Esophagus (tissue), 2 donors: ENCODE measurements at regions not wholly inside any gene's neighbourhood (a gene's known extent, or its start where the extent isn't known, plus 50 kb on each side); places are given as distances from the start of the nearest gene placed in this dataset.

Experiments
- H3K27ac ChIP-seq, 2 donors: one replicate each; pipeline ENCODE4 v1.5.1; 2013; ENCODE audit warnings: low read depth in 2 of 2, mild to moderate bottlenecking in 2 of 2, inconsistent platforms in 1 of 2, low read length in 1 of 2, moderate library complexity in 1 of 2
- H3K27me3 ChIP-seq, 2 donors: one replicate each; pipeline ENCODE4 v1.6.1; 2013; ENCODE audit warnings: low read length in 2 of 2, control low read depth in 1 of 2, mild to moderate bottlenecking in 1 of 2; ENCODE audit not compliant: insufficient read depth in 2 of 2, control insufficient read depth in 1 of 2
- H3K36me3 ChIP-seq, 2 donors: one replicate each; pipeline ENCODE4 v1.6.1; 2013; ENCODE audit warnings: low read length in 1 of 2; ENCODE audit not compliant: control insufficient read depth in 2 of 2, insufficient read depth in 2 of 2
- H3K4me1 ChIP-seq, 2 donors: one replicate each; pipeline ENCODE4 v1.6.1; 2013; ENCODE audit warnings: low read length in 1 of 2; ENCODE audit not compliant: control insufficient read depth in 2 of 2, insufficient read depth in 2 of 2
- H3K4me3 ChIP-seq, 2 donors: one replicate each; pipeline ENCODE4 v1.5.1; 2013; ENCODE audit warnings: low read length in 2 of 2, mild to moderate bottlenecking in 2 of 2, low read depth in 1 of 2, moderate library complexity in 1 of 2
- H3K9me3 ChIP-seq, 2 donors: one replicate each; pipeline ENCODE4 v1.6.1; 2013; ENCODE audit warnings: mild to moderate bottlenecking in 2 of 2, low read depth in 1 of 2, low read length in 1 of 2, moderate library complexity in 1 of 2; ENCODE audit not compliant: control insufficient read depth in 2 of 2, insufficient read depth in 1 of 2
- WGBS, 2 donors: extraction: QIAGEN DNeasy Blood & Tissue Kit; methylation state at CpG; one replicate each; pipeline ENCODE4 v1.1.7; 2013; 5-methylcytosine and 5-hydroxymethylcytosine counted together
- donor health status: healthy with polysubstance abuse.
- donor health status: Bipolar disorder and iron deficiency.

GRCh38 chr5:86979811-86980411 is 287.8 kb upstream of the RASA1 start:
- Histone ChIP-seq H3K27me3 (no peaks in the 10 kb centered on the region), H3K4me3 (no peak overlapping the region), H3K27ac (no peak overlapping the region), H3K9me3 (no peaks in the 10 kb centered on the region), H3K4me1 (no peaks in the 10 kb centered on the region), H3K36me3 (no peaks in the 10 kb centered on the region)
- 67 to 71% methylated on average over 8 of the region's 8 CpGs for WGBS, 2 donors

GRCh38 chr5:86981898-86982297 is 285.8 kb upstream of the RASA1 start:
- H3K9me3 ChIP-seq, result no peaks in the 10 kb centered on the region
- no peaks in the 10 kb centered on the region for H3K4me1 ChIP-seq
- no peak overlapping the region for H3K4me3 ChIP-seq
- no peak overlapping the region for H3K27ac ChIP-seq
- H3K36me3 ChIP-seq, result no peaks in the 10 kb centered on the region
- no peaks in the 10 kb centered on the region for H3K27me3 ChIP-seq

GRCh38 chr5:86983208-86983607 is 284.5 kb upstream of the RASA1 start:
- Histone ChIP-seq H3K9me3 (no peaks in the 10 kb centered on the region), H3K4me3 (no peak overlapping the region), H3K36me3 (no peaks in the 10 kb centered on the region), H3K4me1 (no peaks in the 10 kb centered on the region), H3K27ac (no peak overlapping the region), H3K27me3 (no peaks in the 10 kb centered on the region)
- WGBS, 2 donors, result 74 to 78% methylated on average over 1 of the region's 1 CpG

- H3K9me3 ChIP-seq, result no peaks in the 10 kb centered on the region
- no peak overlapping the region for H3K4me3 ChIP-seq
- no peaks in the 10 kb centered on the region for H3K36me3 ChIP-seq
- H3K27ac ChIP-seq, result no peak overlapping the region
- H3K4me1 ChIP-seq, result no peaks in the 10 kb centered on the region
- no peaks in the 10 kb centered on the region for H3K27me3 ChIP-seq
- 87 to 91% methylated on average over 3 of the region's 3 CpGs for WGBS, 2 donors
These were observed 280.8 kb upstream of the RASA1 start for GRCh38 chr5:86986837-86987236.

- Histone ChIP-seq H3K27me3 (peaks cover 0 to 2% of the 10 kb centered on the region in 2 donors), H3K4me3 (no peak overlapping the region), H3K9me3 (peaks cover 2 to 3% of the 10 kb centered on the region in 2 donors), H3K27ac (no peak overlapping the region), H3K36me3 (no peaks in the 10 kb centered on the region), H3K4me1 (no peaks in the 10 kb centered on the region)
- WGBS, 2 donors, result 32 to 41% methylated on average over 1 of the region's 1 CpG
These were observed 270.2 kb upstream of the RASA1 start for GRCh38 chr5:86997516-86997915.

- Histone ChIP-seq H3K27me3 (peaks cover 0 to 2% of the 10 kb centered on the region in 2 donors), H3K9me3 (peaks cover 2 to 3% of the 10 kb centered on the region in 2 donors), H3K36me3 (no peaks in the 10 kb centered on the region), H3K27ac (no peak overlapping the region), H3K4me1 (no peaks in the 10 kb centered on the region), H3K4me3 (no peak overlapping the region)
- 88 to 92% methylated on average over 5 of the region's 5 CpGs for WGBS, 2 donors
These were observed 267.7 kb upstream of the RASA1 start for GRCh38 chr5:86999951-87000350.

GRCh38 chr5:87002485-87002884 is 265.2 kb upstream of the RASA1 start:
- WGBS, 2 donors, result 64 to 66% methylated on average over 3 of the region's 3 CpGs

GRCh38 chr5:87004101-87004500 is 263.6 kb upstream of the RASA1 start:
- Histone ChIP-seq H3K36me3 (no peaks in the 10 kb centered on the region), H3K4me3 (no peak overlapping the region), H3K27me3 (peaks cover 0 to 2% of the 10 kb centered on the region in 2 donors), H3K27ac (no peak overlapping the region), H3K4me1 (no peaks in the 10 kb centered on the region), H3K9me3 (peaks cover 0 to 2% of the 10 kb centered on the region in 2 donors)
- WGBS, 2 donors, result 85 to 89% methylated on average over 3 of the region's 3 CpGs

More at GRCh38 chr5:87002485-87002884, 265.2 kb upstream of the RASA1 start:
- no peak overlapping the region for H3K4me3 ChIP-seq
- H3K27me3 ChIP-seq, result peaks cover 0 to 2% of the 10 kb centered on the region in 2 donors
- H3K36me3 ChIP-seq, result no peaks in the 10 kb centered on the region
- no peaks in the 10 kb centered on the region for H3K4me1 ChIP-seq
- peaks cover 1 to 2% of the 10 kb centered on the region in 2 donors for H3K9me3 ChIP-seq
- no peak overlapping the region for H3K27ac ChIP-seq

- Histone ChIP-seq H3K4me3 (no peak overlapping the region), H3K27ac (no peak overlapping the region), H3K4me1 (no peaks in the 10 kb centered on the region), H3K9me3 (no peaks in the 10 kb centered on the region), H3K27me3 (no peaks in the 10 kb centered on the region), H3K36me3 (no peaks in the 10 kb centered on the region)
These were observed 259.9 kb upstream of the RASA1 start for GRCh38 chr5:87007737-87008136.

- Histone ChIP-seq H3K27me3 (no peaks in the 10 kb centered on the region), H3K27ac (no peak overlapping the region), H3K4me1 (no peaks in the 10 kb centered on the region), H3K9me3 (no peaks in the 10 kb centered on the region), H3K4me3 (no peak overlapping the region), H3K36me3 (no peaks in the 10 kb centered on the region)
- 52 to 54% methylated on average over 5 of the region's 5 CpGs for WGBS, 2 donors
These were observed 258.7 kb upstream of the RASA1 start for GRCh38 chr5:87008751-87009560.
